ENCODE measurements at regions not wholly inside any gene's neighbourhood (a gene's known extent, or its start where the extent isn't known, plus 50 kb on each side); places are given as distances from the start of the nearest gene placed in this dataset.

DNA sequence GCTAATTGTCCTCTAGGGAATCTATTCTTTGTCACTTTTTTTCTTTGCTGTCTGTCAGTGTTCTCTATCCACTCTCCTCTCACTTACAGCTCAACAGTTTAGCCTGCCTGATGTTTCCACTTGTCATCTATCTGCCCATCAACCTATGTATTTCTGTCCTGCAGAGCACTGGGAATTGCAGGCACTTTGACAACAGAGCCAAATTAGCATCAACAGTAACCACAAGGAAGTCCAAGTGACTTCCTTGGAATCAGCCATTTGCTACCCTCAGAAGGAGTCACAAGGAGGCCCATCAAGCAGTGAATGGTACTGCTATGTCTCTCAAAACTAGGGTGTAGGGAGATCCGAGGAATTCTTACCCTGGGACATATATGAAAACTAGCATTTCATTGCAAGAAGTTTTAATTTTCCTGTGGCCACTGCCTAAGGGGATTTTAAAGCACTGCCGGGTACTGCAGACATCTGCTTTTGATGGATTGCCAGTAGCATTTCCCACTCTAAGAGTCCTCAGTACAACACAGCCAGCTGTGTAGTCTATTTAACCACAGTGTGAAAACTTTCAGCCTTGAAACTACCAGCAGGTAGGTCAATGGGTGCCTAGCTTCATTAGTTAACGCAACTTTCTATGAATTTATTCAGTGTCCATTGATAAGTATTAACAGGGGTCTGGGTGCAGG is 898.8 kb downstream of the NTRK3 start:
- POLR2A ChIA-PET: no interaction called here
- Histone ChIP-seq H3K4me3 (ENCODE audit: low read depth, low read length) (no peak overlapping the region), H3K36me3 (ENCODE audit: control insufficient read depth, insufficient read depth, low read length) (no peaks in the 10 kb centered on the region), H3K27me3 (ENCODE audit: control insufficient read depth, insufficient read depth, low read length) (no peaks in the 10 kb centered on the region)
- TF ChIP-seq, protein P1, sequence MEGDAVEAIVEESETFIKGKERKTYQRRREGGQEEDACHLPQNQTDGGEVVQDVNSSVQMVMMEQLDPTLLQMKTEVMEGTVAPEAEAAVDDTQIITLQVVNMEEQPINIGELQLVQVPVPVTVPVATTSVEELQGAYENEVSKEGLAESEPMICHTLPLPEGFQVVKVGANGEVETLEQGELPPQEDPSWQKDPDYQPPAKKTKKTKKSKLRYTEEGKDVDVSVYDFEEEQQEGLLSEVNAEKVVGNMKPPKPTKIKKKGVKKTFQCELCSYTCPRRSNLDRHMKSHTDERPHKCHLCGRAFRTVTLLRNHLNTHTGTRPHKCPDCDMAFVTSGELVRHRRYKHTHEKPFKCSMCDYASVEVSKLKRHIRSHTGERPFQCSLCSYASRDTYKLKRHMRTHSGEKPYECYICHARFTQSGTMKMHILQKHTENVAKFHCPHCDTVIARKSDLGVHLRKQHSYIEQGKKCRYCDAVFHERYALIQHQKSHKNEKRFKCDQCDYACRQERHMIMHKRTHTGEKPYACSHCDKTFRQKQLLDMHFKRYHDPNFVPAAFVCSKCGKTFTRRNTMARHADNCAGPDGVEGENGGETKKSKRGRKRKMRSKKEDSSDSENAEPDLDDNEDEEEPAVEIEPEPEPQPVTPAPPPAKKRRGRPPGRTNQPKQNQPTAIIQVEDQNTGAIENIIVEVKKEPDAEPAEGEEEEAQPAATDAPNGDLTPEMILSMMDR (IDR thresholded peaks at IDR 0.05; ENCODE audit: insufficient read depth, low read depth, low read length): no peak
- no peak for DNase-seq (ENCODE audit: low read depth)
- CTCF ChIA-PET: no interaction called here

DNA sequence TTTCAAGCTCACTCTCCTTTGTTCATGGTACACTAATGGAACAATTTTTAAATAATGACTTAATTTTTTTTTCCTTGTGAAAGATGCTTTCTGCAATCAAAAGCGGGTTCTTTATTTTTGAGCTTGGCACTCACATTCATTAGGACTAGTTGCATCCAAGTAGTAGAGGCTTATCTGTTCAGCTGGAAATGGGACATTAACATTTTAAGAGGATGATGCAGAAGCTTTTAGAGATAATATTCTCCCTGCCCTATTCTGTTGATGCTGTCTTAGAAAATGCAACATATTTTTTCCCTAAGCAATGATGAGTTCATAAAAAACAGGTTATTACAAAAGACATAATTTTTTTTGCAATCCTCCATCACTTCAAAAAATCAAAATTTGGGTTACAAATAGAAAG is 900.6 kb downstream of the NTRK3 start:
- no peak for DNase-seq (ENCODE audit: low read depth)
- CTCF ChIA-PET: no interaction called here
- no peaks in the 10 kb centered on the region for H3K36me3 ChIP-seq (ENCODE audit: control insufficient read depth, insufficient read depth, low read length)
- POLR2A ChIA-PET: no interaction called here
- H3K27me3 ChIP-seq (ENCODE audit: control insufficient read depth, insufficient read depth, low read length): no peaks in the 10 kb centered on the region
- no peak overlapping the region for H3K4me3 ChIP-seq (ENCODE audit: low read depth, low read length)
- TF ChIP-seq, protein P1 (IDR thresholded peaks at IDR 0.05; ENCODE audit: insufficient read depth, low read depth, low read length): no peak

DNA sequence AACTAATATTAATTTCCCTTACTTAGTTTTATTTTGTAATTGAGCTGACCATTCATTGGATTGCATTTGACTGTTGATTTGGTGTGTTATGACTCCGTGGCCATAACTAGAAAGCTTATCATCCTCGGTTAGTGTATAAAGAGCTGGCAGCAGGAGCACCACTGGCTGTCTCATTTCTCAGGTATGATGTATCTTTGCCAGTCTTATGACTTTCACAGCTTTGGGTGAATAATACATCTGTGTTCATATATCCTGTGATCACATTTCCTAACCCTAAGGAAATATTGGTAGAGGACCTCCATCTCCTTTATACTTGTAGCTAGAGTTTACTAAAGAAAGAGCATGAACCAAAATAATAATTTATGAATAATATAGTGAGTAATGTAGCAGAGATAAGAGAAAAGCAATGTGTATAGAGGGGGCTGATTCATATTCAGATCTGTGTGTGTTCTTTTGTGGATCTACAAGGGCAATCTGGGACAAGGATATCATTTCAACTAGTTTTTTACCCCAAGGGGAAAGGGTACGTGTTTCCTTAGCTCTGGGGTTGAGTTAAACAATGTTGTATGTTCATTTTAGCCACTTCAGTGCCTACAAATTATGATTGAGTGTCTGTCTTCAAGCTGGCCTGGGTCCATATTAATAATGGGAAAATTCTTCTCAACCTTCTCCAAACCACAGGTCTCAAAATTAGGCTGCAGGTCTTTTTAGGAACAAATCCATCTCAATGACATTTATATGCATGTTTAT is 901.7 kb downstream of the NTRK3 start:
- DNase-seq (ENCODE audit: low read depth): peak; percentile 15
- TF ChIP-seq, protein P1 (IDR thresholded peaks at IDR 0.05; ENCODE audit: insufficient read depth, low read depth, low read length): no peak
- no peaks in the 10 kb centered on the region for H3K27me3 ChIP-seq (ENCODE audit: control insufficient read depth, insufficient read depth, low read length)
- POLR2A ChIA-PET: no interaction called here
- CTCF ChIA-PET: no interaction called here
- no peaks in the 10 kb centered on the region for H3K36me3 ChIP-seq (ENCODE audit: control insufficient read depth, insufficient read depth, low read length)
- no peak overlapping the region for H3K4me3 ChIP-seq (ENCODE audit: low read depth, low read length)

DNA sequence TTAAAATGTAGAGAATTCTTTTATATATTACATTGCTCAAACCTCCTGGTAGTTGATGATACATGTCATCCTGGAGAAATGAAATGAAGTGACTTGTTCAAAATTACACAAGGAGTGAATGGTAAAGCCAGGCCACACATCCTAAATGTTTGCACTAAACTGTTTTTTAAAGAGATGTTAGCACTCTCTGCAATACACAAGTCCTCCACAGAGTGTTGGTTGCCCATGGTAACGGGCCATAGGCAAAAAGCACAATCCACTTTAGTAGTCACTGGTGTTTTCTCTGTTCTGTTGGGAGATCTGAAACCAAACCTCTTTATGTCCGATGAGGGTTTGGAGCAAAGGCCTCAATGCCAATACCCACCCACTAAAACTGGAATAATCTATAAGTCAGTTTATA is 907.4 kb downstream of the NTRK3 start:
- POLR2A ChIA-PET: no interaction called here
- no peaks in the 10 kb centered on the region for H3K27me3 ChIP-seq (ENCODE audit: control insufficient read depth, insufficient read depth, low read length)
- TF ChIP-seq, protein P1 (IDR thresholded peaks at IDR 0.05; ENCODE audit: insufficient read depth, low read depth, low read length): no peak
- H3K4me3 ChIP-seq (ENCODE audit: low read depth, low read length): no peak overlapping the region
- CTCF ChIA-PET: no interaction called here
- no peaks in the 10 kb centered on the region for H3K36me3 ChIP-seq (ENCODE audit: control insufficient read depth, insufficient read depth, low read length)
- DNase-seq (ENCODE audit: low read depth): no peak

DNA sequence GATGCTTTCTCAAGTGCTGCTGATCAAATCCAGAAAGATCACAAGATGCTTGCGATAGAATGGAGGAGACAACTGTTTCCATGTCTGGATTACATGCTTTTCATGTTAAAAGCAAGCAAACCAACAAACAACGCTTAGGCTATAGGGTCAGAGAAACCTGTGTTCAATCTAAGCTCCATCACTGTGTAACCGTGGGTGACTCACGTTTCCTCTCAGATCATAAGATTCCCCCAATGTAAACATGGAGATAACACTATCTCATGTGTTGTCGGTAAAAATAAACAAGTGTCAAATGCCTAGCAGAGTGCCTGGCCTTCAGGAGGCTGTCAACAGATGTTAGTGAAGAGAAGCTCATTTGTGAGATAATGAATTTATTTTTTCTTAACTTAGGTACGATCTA is 907.8 kb downstream of the NTRK3 start:
- TF ChIP-seq, protein P1 (IDR thresholded peaks at IDR 0.05; ENCODE audit: insufficient read depth, low read depth, low read length): no peak
- DNase-seq (ENCODE audit: low read depth): no peak
- POLR2A ChIA-PET: no interaction called here
- Histone ChIP-seq H3K36me3 (ENCODE audit: control insufficient read depth, insufficient read depth, low read length) (no peaks in the 10 kb centered on the region), H3K4me3 (ENCODE audit: low read depth, low read length) (no peak overlapping the region), H3K27me3 (ENCODE audit: control insufficient read depth, insufficient read depth, low read length) (no peaks in the 10 kb centered on the region)
- CTCF ChIA-PET: no interaction called here

Measured in BJ (cell line).